Smooth muscle cell (in vitro differentiated cells): ENCODE measurements at regions not wholly inside any gene's neighbourhood (a gene's known extent, or its start where the extent isn't known, plus 50 kb on each side); places are given as distances from the start of the nearest gene placed in this dataset.

ENCODE experiments used
- DNase-seq: peaks from one replicate; lab custom pipeline; 2025; ENCODE audit not compliant: unreplicated experiment; lab: John Stamatoyannopoulos, UW
- H2AFZ ChIP-seq: fragments of 200-600 bp; sonication (generic); 2 replicates; pipeline ENCODE4 v1.6.0; 2016; ENCODE audit warnings: antibody characterized with exemption, low read depth, mild to moderate bottlenecking
- H3F3A ChIP-seq: fragments of 200-600 bp; sonication (generic); 2 replicates; pipeline ENCODE4 v1.6.0; 2017; ENCODE audit warnings: antibody characterized with exemption, low read depth
- H3K27ac ChIP-seq: fragments of 200-600 bp; sonication (generic); 2 replicates; pipeline ENCODE4 v1.5.1; 2016; ENCODE audit warnings: low read depth, mild to moderate bottlenecking
- H3K27me3 ChIP-seq: fragments of 200-600 bp; sonication (generic); 2 replicates; pipeline ENCODE4 v1.6.1; 2016; ENCODE audit warnings: low read depth, mild to moderate bottlenecking
- H3K36me3 ChIP-seq: fragments of 200-600 bp; sonication (generic); 2 replicates; pipeline ENCODE4 v1.5.1; 2016; ENCODE audit warnings: low read depth
- H3K4me1 ChIP-seq: fragments of 200-600 bp; sonication (generic); 2 replicates; pipeline ENCODE4 v1.5.1; 2016; ENCODE audit warnings: low read depth
- H3K4me2 ChIP-seq: fragments of 200-600 bp; sonication (generic); 2 replicates; pipeline ENCODE4 v1.6.0; 2016; ENCODE audit warnings: mild to moderate bottlenecking
- H3K4me3 ChIP-seq: fragments of 200-600 bp; sonication (generic); 2 replicates; pipeline ENCODE4 v1.5.1; 2016; ENCODE audit warnings: mild to moderate bottlenecking
- H3K79me2 ChIP-seq: fragments of 200-600 bp; sonication (generic); 2 replicates; pipeline ENCODE4 v1.6.0; 2016; ENCODE audit warnings: low read depth, mild to moderate bottlenecking
- H3K9ac ChIP-seq: fragments of 200-600 bp; sonication (generic); 2 replicates; pipeline ENCODE4 v1.6.0; 2016; ENCODE audit warnings: low read depth
- H3K9me3 ChIP-seq: fragments of 200-600 bp; sonication (generic); replicated peaks from 2 replicates; pipeline ENCODE4 v1.5.1; 2016; ENCODE audit warnings: low read depth
- H4K20me1 ChIP-seq: fragments of 200-600 bp; sonication (generic); 2 replicates; pipeline ENCODE4 v1.6.0; 2016; ENCODE audit warnings: low read depth
- CTCF ChIP-seq: fragments of 200-600 bp; sonication (generic); IDR thresholded peaks from 2 replicates; pipeline ENCODE4 v1.5.1; 2017; ENCODE audit warnings: borderline replicate concordance, mild to moderate bottlenecking, antibody characterized with exemption; ENCODE audit not compliant: insufficient read depth, poor library complexity, severe bottlenecking
- WGBS: methylation state at CpG from one replicate; pipeline ENCODE4 v1.1.7; 2016; ENCODE audit warnings: low lambda C conversion rate; 5-methylcytosine and 5-hydroxymethylcytosine counted together

GRCh38 chr12:18810537-18811253 is 72.8 kb downstream of the CAPZA3 start:
- H3K9ac ChIP-seq, result no peak overlapping the region
- DNase-seq, result no peak
- H3K27ac ChIP-seq, result peak overlapping the region; percentile 5
- no peaks in the 10 kb centered on the region for H3K79me2 ChIP-seq
- H3K4me2 ChIP-seq, result peak overlapping the region; percentile 55
- H2AFZ ChIP-seq, result peak overlapping the region; percentile 31
- H4K20me1 ChIP-seq, result no peaks in the 10 kb centered on the region
- no peak overlapping the region for H3K4me3 ChIP-seq
- H3K36me3 ChIP-seq, result no peaks in the 10 kb centered on the region
- H3K9me3 ChIP-seq, result no peaks in the 10 kb centered on the region
- H3F3A ChIP-seq, result peaks cover 5% of the 10 kb centered on the region
- H3K27me3 ChIP-seq, result no peaks in the 10 kb centered on the region
- no peak for TF ChIP-seq CTCF
- 56% methylated on average over 10 of the region's 10 CpGs for WGBS
- no peaks in the 10 kb centered on the region for H3K4me1 ChIP-seq

GRCh38 chr12:18811273-18811672 is 73.4 kb downstream of the CAPZA3 start:
- 25% methylated on average over 3 of the region's 3 CpGs for WGBS
- Histone ChIP-seq H3K27me3 (no peaks in the 10 kb centered on the region), H4K20me1 (no peaks in the 10 kb centered on the region), H3K9me3 (no peaks in the 10 kb centered on the region), H3K36me3 (no peaks in the 10 kb centered on the region), H3K4me1 (no peaks in the 10 kb centered on the region), H3K9ac (no peak overlapping the region), H2AFZ (peak overlapping the region; percentile 31), H3K4me3 (no peak overlapping the region), H3K79me2 (no peaks in the 10 kb centered on the region), H3F3A (peaks cover 5% of the 10 kb centered on the region), H3K27ac (peak overlapping the region; percentile 5), H3K4me2 (peak overlapping the region; percentile 55)
- TF ChIP-seq CTCF, result no peak
- no peak for DNase-seq

- no peaks in the 10 kb centered on the region for H4K20me1 ChIP-seq
- H3K27me3 ChIP-seq, result no peaks in the 10 kb centered on the region
- no peaks in the 10 kb centered on the region for H3K4me1 ChIP-seq
- no peak for DNase-seq
- no peak overlapping the region for H3K4me3 ChIP-seq
- 66% methylated on average over 2 of the region's 2 CpGs for WGBS
- peak overlapping the region; percentile 56 for H3K4me2 ChIP-seq
- H3K79me2 ChIP-seq, result no peaks in the 10 kb centered on the region
- peak overlapping the region; percentile 48 for H3K27ac ChIP-seq
- peaks cover 5% of the 10 kb centered on the region for H3F3A ChIP-seq
- H3K9ac ChIP-seq, result no peak overlapping the region
- no peaks in the 10 kb centered on the region for H3K36me3 ChIP-seq
- H3K9me3 ChIP-seq, result no peaks in the 10 kb centered on the region
- peak overlapping the region; percentile 68 for H2AFZ ChIP-seq
- no peak for TF ChIP-seq CTCF
Measured at GRCh38 chr12:18813753-18814152, 75.8 kb downstream of the CAPZA3 start.
